ENCODE measurements at regions not wholly inside any gene's neighbourhood (a gene's known extent, or its start where the extent isn't known, plus 50 kb on each side); places are given as distances from the start of the nearest gene placed in this dataset.

GRCh38 chr4:13866881-13867280 lies 239.4 kb upstream of the BOD1L1 start:
- TF ChIP-seq CTCF (optimal IDR thresholded peaks at IDR 0.05 in 1 of 3, IDR thresholded peaks at IDR 0.05 in 1 of 3, conservative IDR thresholded peaks at IDR 0.05 in 1 of 3; ENCODE audit: extremely low read depth in 1 of 3, insufficient read depth in 2 of 3, low read length in 3 of 3): no peak
- TF ChIP-seq EZH2 (IDR thresholded peaks at IDR 0.05; ENCODE audit: low read length): no peak
